ENCODE measurements at regions not wholly inside any gene's neighbourhood (a gene's known extent, or its start where the extent isn't known, plus 50 kb on each side); places are given as distances from the start of the nearest gene placed in this dataset.

GRCh38 chr4:138894011-138894410 lies 121.6 kb upstream of the NOCT start:
- H3K36me3 Mint-ChIP-seq (ENCODE audit: insufficient read depth, unreplicated experiment), result no peaks in the 10 kb centered on the region

DNA sequence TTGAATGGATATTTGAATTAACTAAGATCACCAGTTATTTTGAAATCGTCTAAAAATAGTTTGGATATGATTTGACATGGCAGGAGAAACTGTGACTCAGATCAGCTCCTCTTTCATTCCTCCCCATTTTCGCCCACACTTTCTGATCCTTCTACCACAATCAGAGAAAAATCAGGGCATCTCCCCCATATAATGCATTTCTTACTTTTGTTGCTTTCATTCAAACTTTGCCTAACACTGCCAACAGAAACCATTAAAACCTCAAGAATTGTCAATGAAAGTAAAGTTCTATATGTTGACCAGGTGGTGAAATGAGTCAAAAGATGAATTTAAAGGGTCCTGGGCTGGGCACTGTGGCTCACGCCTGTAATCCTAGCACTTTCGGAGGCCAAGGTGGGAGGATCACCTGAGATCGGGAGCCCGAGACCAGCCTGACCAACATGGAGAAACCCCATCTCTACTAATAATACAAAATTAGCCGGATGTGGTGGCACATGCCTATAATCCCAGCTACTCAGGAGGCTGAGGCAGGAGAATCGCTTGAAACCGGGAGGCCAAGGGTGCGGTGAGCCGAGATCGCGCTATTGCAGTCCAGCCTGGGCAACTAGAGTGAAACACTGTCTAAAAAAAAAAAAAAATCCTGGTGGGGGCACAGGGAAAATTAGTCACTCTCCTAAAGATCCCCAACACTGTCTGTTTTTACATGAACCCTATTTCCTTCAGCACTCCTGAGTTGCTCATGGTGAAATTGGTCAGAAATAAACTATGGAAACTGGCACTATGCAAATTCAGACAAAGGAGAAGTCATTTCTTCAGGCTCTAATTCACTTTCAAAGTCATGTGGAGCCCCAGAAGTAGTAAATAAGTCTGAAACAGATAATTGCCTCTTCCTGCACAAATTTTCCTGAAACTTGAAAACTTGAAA lies 122.8 kb upstream of the NOCT start:
- H3K27ac Mint-ChIP-seq (ENCODE audit: low read depth, unreplicated experiment), result no peak overlapping the region
- no peaks in the 10 kb centered on the region for H3K27me3 Mint-ChIP-seq (ENCODE audit: insufficient read depth, unreplicated experiment)
- H3K4me1 Mint-ChIP-seq (ENCODE audit: insufficient read depth, unreplicated experiment), result peaks cover 17% of the 10 kb centered on the region
- H3K4me3 Mint-ChIP-seq (ENCODE audit: unreplicated experiment), result no peak overlapping the region
- TF ChIP-seq CTCF (IDR thresholded peaks at IDR 0.05; ENCODE audit: unreplicated experiment), result no peak
- no TSS peak for BruUV-seq (replicated peaks)
- ChIA-PET POLR2A (interaction anchor here (0.6 kb wide), 1 partner anchor 64 kb away, joined by 3 read pairs; no protein-coding TSS in a partner anchor), CTCF (interaction anchor here (0.6 kb wide), 1 partner anchor 1222 kb away, joined by 3 read pairs; no protein-coding TSS in a partner anchor)
- H3K36me3 Mint-ChIP-seq (ENCODE audit: insufficient read depth, unreplicated experiment), result no peaks in the 10 kb centered on the region
- intact Hi-C loops (cut with micrococcal nuclease), result no loop called here
- H3K9me3 Mint-ChIP-seq (ENCODE audit: unreplicated experiment), result no peaks in the 10 kb centered on the region
- peak; percentile 35 for DNase-seq (ENCODE audit: unreplicated experiment)

More at GRCh38 chr4:138894011-138894410, 121.6 kb upstream of the NOCT start:
- H3K27ac Mint-ChIP-seq (ENCODE audit: low read depth, unreplicated experiment), result no peak overlapping the region
- DNase-seq (ENCODE audit: unreplicated experiment), result no peak
- CTCF ChIA-PET, result no interaction called here
- POLR2A ChIA-PET, result no interaction called here
- no peak overlapping the region for H3K4me3 Mint-ChIP-seq (ENCODE audit: unreplicated experiment)
- BruUV-seq (replicated peaks), result no TSS peak
- intact Hi-C loops (cut with micrococcal nuclease), result no loop called here
- no peaks in the 10 kb centered on the region for H3K27me3 Mint-ChIP-seq (ENCODE audit: insufficient read depth, unreplicated experiment)
- no peaks in the 10 kb centered on the region for H3K9me3 Mint-ChIP-seq (ENCODE audit: unreplicated experiment)
- no peak for TF ChIP-seq CTCF (IDR thresholded peaks at IDR 0.05; ENCODE audit: unreplicated experiment)
- peaks cover 26% of the 10 kb centered on the region for H3K4me1 Mint-ChIP-seq (ENCODE audit: insufficient read depth, unreplicated experiment)

GRCh38 chr4:138891631-138892031 lies 124.0 kb upstream of the NOCT start:
- CTCF ChIA-PET, result no interaction called here
- Mint-ChIP-seq H3K9me3 (ENCODE audit: unreplicated experiment) (no peaks in the 10 kb centered on the region), H3K27ac (ENCODE audit: low read depth, unreplicated experiment) (no peak overlapping the region), H3K4me3 (ENCODE audit: unreplicated experiment) (no peak overlapping the region), H3K27me3 (ENCODE audit: insufficient read depth, unreplicated experiment) (no peaks in the 10 kb centered on the region), H3K36me3 (ENCODE audit: insufficient read depth, unreplicated experiment) (no peaks in the 10 kb centered on the region), H3K4me1 (ENCODE audit: insufficient read depth, unreplicated experiment) (peaks cover 6% of the 10 kb centered on the region)
- POLR2A ChIA-PET, result interaction anchor here (1.1 kb wide), 1 partner anchor 17 kb away, joined by 4 read pairs; no protein-coding TSS in a partner anchor
- DNase-seq (ENCODE audit: unreplicated experiment), result no peak
- intact Hi-C loops (cut with micrococcal nuclease), result no loop called here
- no TSS peak for BruUV-seq (replicated peaks)
- no peak for TF ChIP-seq CTCF (IDR thresholded peaks at IDR 0.05; ENCODE audit: unreplicated experiment)

- Mint-ChIP-seq H3K27me3 (ENCODE audit: insufficient read depth, unreplicated experiment) (no peaks in the 10 kb centered on the region), H3K36me3 (ENCODE audit: insufficient read depth, unreplicated experiment) (no peaks in the 10 kb centered on the region), H3K9me3 (ENCODE audit: unreplicated experiment) (no peaks in the 10 kb centered on the region), H3K4me3 (ENCODE audit: unreplicated experiment) (no peak overlapping the region), H3K27ac (ENCODE audit: low read depth, unreplicated experiment) (no peak overlapping the region), H3K4me1 (ENCODE audit: insufficient read depth, unreplicated experiment) (peaks cover 6% of the 10 kb centered on the region)
- POLR2A ChIA-PET, result interaction anchor here (1.1 kb wide), 1 partner anchor 16 kb away, joined by 4 read pairs; no protein-coding TSS in a partner anchor
- TF ChIP-seq CTCF (IDR thresholded peaks at IDR 0.05; ENCODE audit: unreplicated experiment), result no peak
- DNase-seq (ENCODE audit: unreplicated experiment), result no peak
- CTCF ChIA-PET, result no interaction called here
- BruUV-seq (replicated peaks), result no TSS peak
- intact Hi-C loops (cut with micrococcal nuclease), result no loop called here
These were observed 124.5 kb upstream of the NOCT start for GRCh38 chr4:138890891-138891570.

All from MCF 10A (cell line).